Mesenchymal stem cell (in vitro differentiated cells and primary cell): ENCODE measurements at regions not wholly inside any gene's neighbourhood (a gene's known extent, or its start where the extent isn't known, plus 50 kb on each side); places are given as distances from the start of the nearest gene placed in this dataset.

Source experiments
- DNase-seq: peaks from one replicate; pipeline ENCODE4 v3.0.0-alpha.2; 2013
- H2AFZ ChIP-seq: one replicate; pipeline ENCODE4 v1.6.1; 2013; ENCODE audit warnings: low read depth, mild to moderate bottlenecking, control low read depth, inconsistent platforms, low read length, moderate library complexity
- H2AK5ac ChIP-seq: 2 replicates; pipeline ENCODE4 v1.6.1; 2013; ENCODE audit warnings: low read length, moderate library complexity, mild to moderate bottlenecking, inconsistent platforms; ENCODE audit not compliant: severe bottlenecking
- H2BK120ac ChIP-seq: one replicate; pipeline ENCODE4 v1.6.1; 2013; ENCODE audit warnings: low read depth, mild to moderate bottlenecking, inconsistent platforms, low read length, moderate library complexity
- H2BK12ac ChIP-seq, 2 experiments: one replicate each; pipeline ENCODE4 v1.6.1; 2013; ENCODE audit warnings: inconsistent platforms in 2 of 2, low read length in 2 of 2, mild to moderate bottlenecking in 2 of 2, moderate library complexity in 2 of 2, control low read depth in 1 of 2
- H2BK15ac ChIP-seq: one replicate; pipeline ENCODE4 v1.6.1; 2013; ENCODE audit warnings: mild to moderate bottlenecking, low read depth, inconsistent platforms; ENCODE audit not compliant: poor library complexity, severe bottlenecking
- H2BK5ac ChIP-seq: 2 replicates; pipeline ENCODE4 v1.6.1; 2013; ENCODE audit warnings: low read depth, mild to moderate bottlenecking, low read length, control low read depth, inconsistent platforms; ENCODE audit not compliant: poor library complexity, severe bottlenecking
- H3K14ac ChIP-seq, 2 experiments: one replicate each; pipeline ENCODE4 v1.6.1; 2013; ENCODE audit warnings: inconsistent platforms in 2 of 2, low read length in 2 of 2, control low read depth in 1 of 2, mild to moderate bottlenecking in 1 of 2, moderate library complexity in 1 of 2
- H3K18ac ChIP-seq, 2 experiments: one replicate each; pipeline ENCODE4 v1.6.1; 2013; ENCODE audit warnings: inconsistent platforms in 2 of 2, low read length in 2 of 2, control low read depth in 1 of 2, low read depth in 1 of 2, mild to moderate bottlenecking in 1 of 2
- H3K23ac ChIP-seq, 2 experiments: one replicate each; pipeline ENCODE4 v1.6.1; 2013; ENCODE audit warnings: inconsistent platforms in 2 of 2, low read length in 2 of 2, mild to moderate bottlenecking in 2 of 2, moderate library complexity in 2 of 2, control low read depth in 1 of 2
- H3K27ac ChIP-seq: 2 replicates; pipeline ENCODE4 v1.5.1; 2013; ENCODE audit warnings: mild to moderate bottlenecking, moderate library complexity, low read length, control low read depth, inconsistent platforms; ENCODE audit not compliant: poor library complexity, severe bottlenecking
- H3K27me3 ChIP-seq, 2 experiments: 2 replicates each; pipeline versions ENCODE4 v1.6.1 to v1.7.0; 2013; ENCODE audit warnings: low read length in 2 of 2, mild to moderate bottlenecking in 2 of 2, moderate library complexity in 2 of 2, control low read depth in 1 of 2, inconsistent platforms in 1 of 2; ENCODE audit not compliant: control insufficient read depth in 1 of 2, insufficient read depth in 1 of 2
- H3K36me3 ChIP-seq, 2 experiments: 2 replicates each; pipeline versions ENCODE4 v1.6.1 to v1.7.0; 2013; ENCODE audit warnings: low read length in 2 of 2, control low read depth in 1 of 2, inconsistent platforms in 1 of 2, low read depth in 1 of 2, mild to moderate bottlenecking in 1 of 2; ENCODE audit not compliant: insufficient read depth in 2 of 2, control insufficient read depth in 1 of 2
- H3K4ac ChIP-seq, 2 experiments: one replicate each; pipeline ENCODE4 v1.6.1; 2013; ENCODE audit warnings: inconsistent platforms in 2 of 2, low read length in 2 of 2, mild to moderate bottlenecking in 2 of 2, moderate library complexity in 2 of 2, control low read depth in 1 of 2, low read depth in 1 of 2
- H3K4me1 ChIP-seq: 2 replicates; pipeline ENCODE4 v1.6.1; 2013; ENCODE audit warnings: low read depth, low read length, control low read depth; ENCODE audit not compliant: control insufficient read depth, insufficient read depth
- H3K4me2 ChIP-seq: 2 replicates; pipeline ENCODE4 v1.6.1; 2013; ENCODE audit warnings: low read length, mild to moderate bottlenecking, inconsistent platforms; ENCODE audit not compliant: poor library complexity, severe bottlenecking
- H3K4me3 ChIP-seq, 2 experiments: 2 replicates each; pipeline versions ENCODE4 v1.5.1 to v1.7.0; 2013; ENCODE audit warnings: low read length in 2 of 2, mild to moderate bottlenecking in 2 of 2, control low read depth in 1 of 2, low read depth in 1 of 2; ENCODE audit not compliant: insufficient read depth in 1 of 2
- H3K79me1 ChIP-seq: replicated peaks from 2 replicates; pipeline ENCODE4 v1.6.1; 2013; ENCODE audit warnings: mild to moderate bottlenecking, control low read depth, low read length, inconsistent platforms; ENCODE audit not compliant: poor library complexity, severe bottlenecking
- H3K9ac ChIP-seq: 2 replicates; pipeline ENCODE4 v1.7.0; 2013; ENCODE audit warnings: mild to moderate bottlenecking, low read length, moderate library complexity
- H3K9me3 ChIP-seq: 2 replicates; pipeline ENCODE4 v1.7.0; 2013; ENCODE audit warnings: mild to moderate bottlenecking, low read length; ENCODE audit not compliant: control insufficient read depth
- H4K8ac ChIP-seq: one replicate; pipeline ENCODE4 v1.6.1; 2013; ENCODE audit warnings: inconsistent platforms, mild to moderate bottlenecking, low read length, moderate library complexity
- H4K91ac ChIP-seq: one replicate; pipeline ENCODE4 v1.6.1; 2013; ENCODE audit warnings: mild to moderate bottlenecking, low read length, inconsistent platforms
- WGBS: methylation state at CpG from one replicate; pipeline ENCODE4 v1.1.7; 2013; ENCODE audit warnings: mixed read lengths; 5-methylcytosine and 5-hydroxymethylcytosine counted together

GRCh38 chr3:162132981-162133380 is 636.4 kb downstream of the OTOL1 start:
- Histone ChIP-seq H2BK12ac (no peak overlapping the region), H3K9ac (no peak overlapping the region), H3K4ac (no peak overlapping the region), H4K91ac (no peak overlapping the region), H3K79me1 (no peaks in the 10 kb centered on the region), H4K8ac (no peak overlapping the region), H2BK5ac (no peak overlapping the region), H3K23ac (no peak overlapping the region), H2AK5ac (no peak overlapping the region), H3K14ac (no peak overlapping the region), H3K4me1 (no peaks in the 10 kb centered on the region), H3K27ac (no peak overlapping the region), H2BK120ac (no peak overlapping the region), H3K9me3 (no peaks in the 10 kb centered on the region), H3K4me2 (no peak overlapping the region), H3K18ac (no peak overlapping the region), H2BK15ac (no peak overlapping the region), H3K36me3 (no peaks in the 10 kb centered on the region), H3K27me3 (no peaks in the 10 kb centered on the region), H2AFZ (no peak overlapping the region), H3K4me3 (no peak overlapping the region)
- DNase-seq, result no peak

DNA sequence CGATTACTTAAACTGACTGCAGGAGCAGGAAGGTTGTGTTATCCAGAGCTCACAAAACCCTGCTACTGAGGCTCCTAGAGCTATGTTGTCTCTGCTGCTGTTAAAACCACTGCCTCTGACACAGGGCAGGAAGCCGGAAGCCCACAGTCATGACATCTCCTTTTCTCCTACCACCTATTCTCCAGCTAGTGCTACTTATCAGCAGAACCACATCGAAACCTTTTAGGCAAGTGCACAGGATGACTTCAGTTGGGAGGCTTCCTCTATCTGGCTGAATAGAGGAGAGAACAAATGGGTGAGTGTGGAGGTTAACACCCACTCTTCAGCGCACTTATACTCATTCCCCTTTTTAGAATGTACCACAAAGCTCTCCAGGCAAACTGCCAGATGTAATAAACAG is 638.0 kb downstream of the OTOL1 start:
- Histone ChIP-seq H2AK5ac (no peak overlapping the region), H3K9me3 (no peaks in the 10 kb centered on the region), H3K4me1 (no peaks in the 10 kb centered on the region), H3K4ac (no peak overlapping the region), H3K4me2 (no peak overlapping the region), H3K14ac (no peak overlapping the region), H3K79me1 (no peaks in the 10 kb centered on the region), H3K4me3 (no peak overlapping the region), H2AFZ (no peak overlapping the region), H2BK5ac (no peak overlapping the region), H4K91ac (no peak overlapping the region), H3K9ac (no peak overlapping the region), H2BK120ac (no peak overlapping the region), H2BK15ac (no peak overlapping the region), H3K36me3 (no peaks in the 10 kb centered on the region), H4K8ac (no peak overlapping the region), H3K18ac (peak overlapping the region in 1 of 2 experiments; percentile 35), H3K27ac (no peak overlapping the region), H3K27me3 (no peaks in the 10 kb centered on the region), H2BK12ac (no peak overlapping the region), H3K23ac (no peak overlapping the region)
- WGBS, result 100% methylated on average over 1 of the region's 4 CpGs
- DNase-seq, result no peak

DNA sequence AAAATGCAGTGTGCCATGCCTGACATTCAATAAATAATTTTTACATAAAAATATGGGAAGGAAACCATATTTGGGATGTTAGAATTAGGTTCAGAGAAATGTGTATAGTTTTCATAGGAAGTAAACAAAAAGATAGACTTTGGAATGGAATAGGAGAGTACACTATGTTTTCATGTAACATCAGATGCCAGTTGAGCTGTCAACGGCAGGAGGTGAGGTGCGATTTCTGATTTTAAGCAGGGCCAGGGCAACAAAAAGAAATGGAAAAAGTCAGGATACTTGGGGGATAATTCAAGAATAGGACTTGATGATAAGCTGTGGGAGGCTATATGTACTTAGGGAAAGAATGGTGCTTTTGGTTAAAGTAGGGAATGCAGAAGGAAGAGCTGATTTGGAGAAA is 639.5 kb downstream of the OTOL1 start:
- Histone ChIP-seq H2BK5ac (no peak overlapping the region), H3K27ac (no peak overlapping the region), H3K4me2 (no peak overlapping the region), H4K91ac (no peak overlapping the region), H3K27me3 (no peaks in the 10 kb centered on the region), H2AK5ac (no peak overlapping the region), H3K9ac (no peak overlapping the region), H3K36me3 (no peaks in the 10 kb centered on the region), H2AFZ (no peak overlapping the region), H2BK15ac (no peak overlapping the region), H2BK120ac (no peak overlapping the region), H3K4me1 (no peaks in the 10 kb centered on the region), H3K23ac (no peak overlapping the region), H3K4ac (no peak overlapping the region), H3K79me1 (no peaks in the 10 kb centered on the region), H3K9me3 (no peaks in the 10 kb centered on the region), H3K14ac (no peak overlapping the region), H2BK12ac (no peak overlapping the region), H4K8ac (no peak overlapping the region), H3K4me3 (no peak overlapping the region), H3K18ac (no peak overlapping the region)
- 97% methylated on average over 2 of the region's 2 CpGs for WGBS
- no peak for DNase-seq

GRCh38 chr3:162138509-162138908 is 641.9 kb downstream of the OTOL1 start:
- no peaks in the 10 kb centered on the region for H3K79me1 ChIP-seq
- H2BK5ac ChIP-seq, result no peak overlapping the region
- no peak overlapping the region for H2AFZ ChIP-seq
- H3K14ac ChIP-seq, result no peak overlapping the region
- no peak overlapping the region for H4K8ac ChIP-seq
- H2BK120ac ChIP-seq, result peak overlapping the region; percentile 34
- H2BK15ac ChIP-seq, result no peak overlapping the region
- H3K18ac ChIP-seq, result no peak overlapping the region
- H3K9me3 ChIP-seq, result no peaks in the 10 kb centered on the region
- H2AK5ac ChIP-seq, result no peak overlapping the region
- 85% methylated on average over 4 of the region's 4 CpGs for WGBS
- no peak overlapping the region for H3K27ac ChIP-seq
- no peaks in the 10 kb centered on the region for H3K27me3 ChIP-seq
- no peak for DNase-seq
- H3K9ac ChIP-seq, result no peak overlapping the region
- no peaks in the 10 kb centered on the region for H3K36me3 ChIP-seq
- no peaks in the 10 kb centered on the region for H3K4me1 ChIP-seq
- H4K91ac ChIP-seq, result no peak overlapping the region
- H3K23ac ChIP-seq, result no peak overlapping the region
- H3K4me2 ChIP-seq, result no peak overlapping the region
- no peak overlapping the region for H3K4me3 ChIP-seq
- H3K4ac ChIP-seq, result no peak overlapping the region
- no peak overlapping the region for H2BK12ac ChIP-seq
